ENCODE measurements at regions not wholly inside any gene's neighbourhood (a gene's known extent, or its start where the extent isn't known, plus 50 kb on each side); places are given as distances from the start of the nearest gene placed in this dataset.
A peak's percentile ranks its signal among the peaks of the same experiment; 100 is the strongest.

GRCh38 chr4:71241501-71242288, 97.1 kb upstream of the SLC4A4 start:
- no peak for DNase-seq (ENCODE audit: low spot score)

GRCh38 chr4:71243091-71243833, 95.6 kb upstream of the SLC4A4 start:
- DNase-seq (ENCODE audit: low spot score) = no peak

GRCh38 chr4:71247706-71248105, 91.1 kb upstream of the SLC4A4 start:
- no peak for DNase-seq (ENCODE audit: low spot score)

GRCh38 chr4:71251261-71251660, 87.6 kb upstream of the SLC4A4 start:
- no peak for DNase-seq (ENCODE audit: low spot score)

- DNase-seq (ENCODE audit: low spot score) = no peak
Observed at GRCh38 chr4:71253545-71253944, 85.3 kb upstream of the SLC4A4 start.

- DNase-seq (ENCODE audit: low spot score) = no peak
Observed at GRCh38 chr4:71254451-71255012, 84.3 kb upstream of the SLC4A4 start.

- DNase-seq (ENCODE audit: low spot score) = no peak
Observed at GRCh38 chr4:71255976-71256375, 82.8 kb upstream of the SLC4A4 start.

GRCh38 chr4:71257761-71258160, 81.1 kb upstream of the SLC4A4 start:
- DNase-seq (ENCODE audit: low spot score) = no peak

GRCh38 chr4:71258323-71258722, 80.5 kb upstream of the SLC4A4 start:
- no peak for DNase-seq (ENCODE audit: low spot score)

- DNase-seq (ENCODE audit: low spot score) = no peak
Observed at GRCh38 chr4:71259280-71259679, 79.5 kb upstream of the SLC4A4 start.

GRCh38 chr4:71259911-71260331, 78.9 kb upstream of the SLC4A4 start:
- DNase-seq (ENCODE audit: low spot score) = peak; percentile 58

GRCh38 chr4:71260544-71260943, 78.3 kb upstream of the SLC4A4 start:
- DNase-seq (ENCODE audit: low spot score) = no peak

- DNase-seq (ENCODE audit: low spot score) = no peak
Observed at GRCh38 chr4:71261001-71261400, 77.8 kb upstream of the SLC4A4 start.

GRCh38 chr4:71261633-71262121, 77.1 kb upstream of the SLC4A4 start:
- no peak for DNase-seq (ENCODE audit: low spot score)

GRCh38 chr4:71262161-71262560, 76.7 kb upstream of the SLC4A4 start:
- no peak for DNase-seq (ENCODE audit: low spot score)

GRCh38 chr4:71266090-71266794, 72.6 kb upstream of the SLC4A4 start:
- no peak for DNase-seq (ENCODE audit: low spot score)

GRCh38 chr4:71267244-71267643, 71.6 kb upstream of the SLC4A4 start:
- no peak for DNase-seq (ENCODE audit: low spot score)

GRCh38 chr4:71268166-71268565, 70.7 kb upstream of the SLC4A4 start:
- DNase-seq (ENCODE audit: low spot score) = no peak

- no peak for DNase-seq (ENCODE audit: low spot score)
Observed at GRCh38 chr4:71269233-71269632, 69.6 kb upstream of the SLC4A4 start.

- DNase-seq (ENCODE audit: low spot score) = no peak
Observed at GRCh38 chr4:71270901-71271300, 67.9 kb upstream of the SLC4A4 start.

GRCh38 chr4:71272976-71273375, 65.8 kb upstream of the SLC4A4 start:
- no peak for DNase-seq (ENCODE audit: low spot score)

GRCh38 chr4:71275004-71275403, 63.8 kb upstream of the SLC4A4 start:
- DNase-seq (ENCODE audit: low spot score) = peak; percentile 20
